ENCODE measurements at regions not wholly inside any gene's neighbourhood (a gene's known extent, or its start where the extent isn't known, plus 50 kb on each side); places are given as distances from the start of the nearest gene placed in this dataset.

DNA sequence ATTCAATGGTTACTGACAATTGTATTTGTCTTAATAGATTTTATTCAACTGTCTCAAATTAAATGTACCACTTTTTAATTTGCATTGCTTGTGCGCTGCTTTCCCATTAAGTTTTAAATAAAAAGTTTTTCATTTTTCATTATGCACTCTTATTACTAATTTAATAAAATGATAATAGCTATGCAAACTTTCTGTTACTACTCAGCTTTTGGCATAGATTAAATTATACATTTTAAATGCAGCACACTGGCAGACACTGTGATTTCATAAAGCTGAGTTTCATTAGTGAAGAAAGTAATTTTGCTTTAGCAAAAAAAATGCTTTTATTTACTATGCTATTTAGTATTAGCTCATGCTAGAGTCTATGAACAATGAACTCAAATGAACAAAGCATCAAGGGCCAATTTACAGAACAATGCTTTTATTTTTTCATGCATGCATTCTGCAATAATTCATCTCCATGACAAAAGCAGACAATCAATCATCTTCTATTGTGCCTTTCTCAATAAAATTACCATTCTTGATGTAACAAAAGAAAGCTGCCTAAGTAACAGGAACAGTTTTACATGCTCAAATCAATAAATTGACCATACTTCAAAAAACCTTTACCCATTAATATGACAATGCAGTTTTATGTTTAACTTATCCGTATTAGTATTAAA, 595.2 kb upstream of the ARRDC3 start:
- peaks cover 34% of the 10 kb centered on the region for H3K4me1 Mint-ChIP-seq
- H3K9me3 Mint-ChIP-seq = no peaks in the 10 kb centered on the region
- DNase-seq (ENCODE audit: low spot score) = no peak
- POLR2A ChIA-PET = no interaction called here
- ATAC-seq = no peak
- CTCF ChIA-PET = interaction anchor here (1.0 kb wide), 1 partner anchor 336 kb away, joined by 3 read pairs; no protein-coding TSS in a partner anchor
- TF ChIP-seq NR2C2 (CRISPR knock-in tag; IDR thresholded peaks at IDR 0.05) (no peak), GTF2I (CRISPR knock-in tag; conservative IDR thresholded peaks at IDR 0.05) (no peak)
- no peaks in the 10 kb centered on the region for H3K36me3 Mint-ChIP-seq
- no peak overlapping the region for H3K4me3 Mint-ChIP-seq
- H3K27me3 Mint-ChIP-seq (ENCODE audit: low read depth) = no peaks in the 10 kb centered on the region
- no peak overlapping the region for H3K27ac Mint-ChIP-seq

DNA sequence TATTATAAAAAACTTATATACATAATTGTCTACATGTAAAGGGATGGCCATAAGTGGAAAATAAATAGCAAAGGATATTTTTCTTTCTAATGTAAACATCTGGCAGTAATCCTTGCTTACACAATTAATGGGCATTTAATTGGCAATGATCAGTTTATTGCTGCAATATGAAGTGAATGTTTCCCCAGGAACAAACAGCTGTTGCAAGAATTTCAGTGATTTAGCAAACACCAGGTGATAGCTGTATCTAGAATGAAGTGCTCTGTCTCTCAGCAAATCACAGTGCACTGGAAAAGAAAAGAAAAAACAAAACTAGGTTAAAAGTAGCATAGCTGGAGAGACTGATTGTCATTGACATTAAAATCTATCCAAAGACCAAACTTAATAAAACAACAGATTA, 594.5 kb upstream of the ARRDC3 start:
- ChIA-PET CTCF (interaction anchor here (1.0 kb wide), 1 partner anchor 336 kb away, joined by 3 read pairs; no protein-coding TSS in a partner anchor), POLR2A (no interaction called here)
- peaks cover 34% of the 10 kb centered on the region for H3K4me1 Mint-ChIP-seq
- no peaks in the 10 kb centered on the region for H3K36me3 Mint-ChIP-seq
- no peaks in the 10 kb centered on the region for H3K27me3 Mint-ChIP-seq (ENCODE audit: low read depth)
- ATAC-seq (no peak), DNase-seq (ENCODE audit: low spot score) (no peak)
- no peak overlapping the region for H3K4me3 Mint-ChIP-seq
- peak overlapping the region; percentile 17; the same call in 1 of the 2 replicates for H3K27ac Mint-ChIP-seq
- TF ChIP-seq TEAD4 (CRISPR knock-in tag; IDR thresholded peaks at IDR 0.05) (no peak), ZNF416 (CRISPR knock-in tag; IDR thresholded peaks at IDR 0.05) (no peak), OVOL2 (CRISPR knock-in tag; IDR thresholded peaks at IDR 0.05; ENCODE audit: borderline replicate concordance) (no peak), EMX1 (CRISPR knock-in tag; IDR thresholded peaks at IDR 0.05) (no peak), STAT6 (CRISPR knock-in tag; conservative IDR thresholded peaks at IDR 0.05; ENCODE audit: low read depth) (no peak), ESRRA (CRISPR knock-in tag; IDR thresholded peaks at IDR 0.05; ENCODE audit: borderline replicate concordance) (no peak), RELA (CRISPR knock-in tag; IDR thresholded peaks at IDR 0.05; ENCODE audit: borderline replicate concordance) (no peak), ATF6 (CRISPR knock-in tag; IDR thresholded peaks at IDR 0.05) (no peak), ZNF425 (CRISPR knock-in tag; conservative IDR thresholded peaks at IDR 0.05) (no peak), E2F1 (CRISPR knock-in tag; IDR thresholded peaks at IDR 0.05) (no peak), FOXJ3 (CRISPR knock-in tag; IDR thresholded peaks at IDR 0.05; ENCODE audit: borderline replicate concordance) (no peak), NFATC4 (CRISPR knock-in tag; IDR thresholded peaks at IDR 0.05) (no peak)
- TF ChIP-seq, protein P1, sequence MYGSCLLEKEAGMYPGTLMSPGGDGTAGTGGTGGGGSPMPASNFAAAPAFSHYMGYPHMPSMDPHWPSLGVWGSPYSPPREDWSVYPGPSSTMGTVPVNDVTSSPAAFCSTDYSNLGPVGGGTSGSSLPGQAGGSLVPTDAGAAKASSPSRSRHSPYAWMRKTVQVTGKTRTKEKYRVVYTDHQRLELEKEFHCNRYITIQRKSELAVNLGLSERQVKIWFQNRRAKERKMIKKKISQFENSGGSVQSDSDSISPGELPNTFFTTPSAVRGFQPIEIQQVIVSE (CRISPR knock-in tag; IDR thresholded peaks at IDR 0.05; ENCODE audit: borderline replicate concordance) = no peak
- TF ChIP-seq, protein P2, sequence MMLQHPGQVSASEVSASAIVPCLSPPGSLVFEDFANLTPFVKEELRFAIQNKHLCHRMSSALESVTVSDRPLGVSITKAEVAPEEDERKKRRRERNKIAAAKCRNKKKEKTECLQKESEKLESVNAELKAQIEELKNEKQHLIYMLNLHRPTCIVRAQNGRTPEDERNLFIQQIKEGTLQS (CRISPR knock-in tag; conservative IDR thresholded peaks at IDR 0.05) = no peak
- no peaks in the 10 kb centered on the region for H3K9me3 Mint-ChIP-seq
